ENCODE measurements at regions not wholly inside any gene's neighbourhood (a gene's known extent, or its start where the extent isn't known, plus 50 kb on each side); places are given as distances from the start of the nearest gene placed in this dataset.

DNA sequence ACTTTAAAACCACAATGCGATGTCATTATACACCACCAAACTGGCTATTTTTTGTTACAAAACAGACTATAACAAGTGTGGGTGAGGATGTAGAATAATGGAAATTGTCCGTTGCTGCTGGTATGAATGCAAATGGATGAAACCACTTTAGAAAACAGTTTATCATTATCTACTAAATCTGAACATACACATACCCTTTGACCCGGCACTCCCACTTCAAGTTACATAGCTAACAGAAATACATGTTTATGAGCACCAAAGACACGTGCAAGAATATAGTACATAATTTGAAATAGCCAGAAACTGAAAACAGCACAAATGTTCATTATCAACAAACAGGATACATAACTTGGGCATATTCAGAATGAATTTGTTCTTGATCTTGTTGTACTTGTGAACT lies 206.4 kb upstream of the CHAC2 start:
- TF ChIP-seq, protein P1, sequence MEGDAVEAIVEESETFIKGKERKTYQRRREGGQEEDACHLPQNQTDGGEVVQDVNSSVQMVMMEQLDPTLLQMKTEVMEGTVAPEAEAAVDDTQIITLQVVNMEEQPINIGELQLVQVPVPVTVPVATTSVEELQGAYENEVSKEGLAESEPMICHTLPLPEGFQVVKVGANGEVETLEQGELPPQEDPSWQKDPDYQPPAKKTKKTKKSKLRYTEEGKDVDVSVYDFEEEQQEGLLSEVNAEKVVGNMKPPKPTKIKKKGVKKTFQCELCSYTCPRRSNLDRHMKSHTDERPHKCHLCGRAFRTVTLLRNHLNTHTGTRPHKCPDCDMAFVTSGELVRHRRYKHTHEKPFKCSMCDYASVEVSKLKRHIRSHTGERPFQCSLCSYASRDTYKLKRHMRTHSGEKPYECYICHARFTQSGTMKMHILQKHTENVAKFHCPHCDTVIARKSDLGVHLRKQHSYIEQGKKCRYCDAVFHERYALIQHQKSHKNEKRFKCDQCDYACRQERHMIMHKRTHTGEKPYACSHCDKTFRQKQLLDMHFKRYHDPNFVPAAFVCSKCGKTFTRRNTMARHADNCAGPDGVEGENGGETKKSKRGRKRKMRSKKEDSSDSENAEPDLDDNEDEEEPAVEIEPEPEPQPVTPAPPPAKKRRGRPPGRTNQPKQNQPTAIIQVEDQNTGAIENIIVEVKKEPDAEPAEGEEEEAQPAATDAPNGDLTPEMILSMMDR (IDR thresholded peaks at IDR 0.05; ENCODE audit: insufficient read depth, low read length, poor library complexity, severe bottlenecking), result no peak
- no peak for TF ChIP-seq EZH2phosphoT487 (conservative IDR thresholded peaks at IDR 0.05; ENCODE audit: low read length)

Data from SU-DHL-6 (cell line).